MM.1S (cell line): ENCODE measurements at regions not wholly inside any gene's neighbourhood (a gene's known extent, or its start where the extent isn't known, plus 50 kb on each side); places are given as distances from the start of the nearest gene placed in this dataset.

Experiments used
- EZH2 ChIP-seq: fragments of 300-600 bp; sonication (generic); optimal IDR thresholded peaks from 2 replicates; pipeline ENCODE3; 2017; ENCODE audit warnings: low read depth, mild to moderate bottlenecking, antibody characterized with exemption, low read length, mixed read lengths
- EZH2phosphoT487 ChIP-seq: fragments of 300-600 bp; sonication (generic); IDR thresholded peaks from 2 replicates; pipeline ENCODE4 v1.6.1; 2018; ENCODE audit warnings: antibody characterized with exemption, low read length
- TF ChIP-seq, protein P1 (sequence below): fragments of 300-600 bp; sonication (generic); IDR thresholded peaks from 2 replicates; pipeline ENCODE4 v1.5.1; 2016; ENCODE audit warnings: antibody characterized with exemption, low read length, mixed read lengths

DNA sequence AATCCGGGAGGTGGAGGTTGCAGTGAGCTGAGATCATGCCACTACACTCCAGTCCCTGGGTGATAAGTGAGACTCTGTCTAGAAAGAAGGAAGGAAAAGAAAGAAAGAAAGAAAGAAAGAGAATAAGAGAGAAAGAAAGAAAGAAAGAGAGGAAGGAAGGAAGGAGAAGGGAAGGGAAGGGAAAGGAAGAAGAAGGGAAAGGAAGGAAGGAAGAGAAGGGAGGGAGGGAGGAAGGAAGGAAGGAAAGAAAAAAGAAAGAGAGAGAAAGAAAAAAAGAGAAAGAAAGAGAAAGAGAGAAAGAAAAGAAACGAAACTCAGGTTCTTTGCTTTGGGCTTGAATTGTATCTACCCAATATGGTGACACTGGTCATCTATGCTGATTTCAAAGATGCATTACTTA, 102.3 kb upstream of the GATA6 start:
- TF ChIP-seq, protein P1, sequence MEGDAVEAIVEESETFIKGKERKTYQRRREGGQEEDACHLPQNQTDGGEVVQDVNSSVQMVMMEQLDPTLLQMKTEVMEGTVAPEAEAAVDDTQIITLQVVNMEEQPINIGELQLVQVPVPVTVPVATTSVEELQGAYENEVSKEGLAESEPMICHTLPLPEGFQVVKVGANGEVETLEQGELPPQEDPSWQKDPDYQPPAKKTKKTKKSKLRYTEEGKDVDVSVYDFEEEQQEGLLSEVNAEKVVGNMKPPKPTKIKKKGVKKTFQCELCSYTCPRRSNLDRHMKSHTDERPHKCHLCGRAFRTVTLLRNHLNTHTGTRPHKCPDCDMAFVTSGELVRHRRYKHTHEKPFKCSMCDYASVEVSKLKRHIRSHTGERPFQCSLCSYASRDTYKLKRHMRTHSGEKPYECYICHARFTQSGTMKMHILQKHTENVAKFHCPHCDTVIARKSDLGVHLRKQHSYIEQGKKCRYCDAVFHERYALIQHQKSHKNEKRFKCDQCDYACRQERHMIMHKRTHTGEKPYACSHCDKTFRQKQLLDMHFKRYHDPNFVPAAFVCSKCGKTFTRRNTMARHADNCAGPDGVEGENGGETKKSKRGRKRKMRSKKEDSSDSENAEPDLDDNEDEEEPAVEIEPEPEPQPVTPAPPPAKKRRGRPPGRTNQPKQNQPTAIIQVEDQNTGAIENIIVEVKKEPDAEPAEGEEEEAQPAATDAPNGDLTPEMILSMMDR, result no peak
- no peak for TF ChIP-seq EZH2phosphoT487
- no peak for TF ChIP-seq EZH2
